ENCODE measurements at regions not wholly inside any gene's neighbourhood (a gene's known extent, or its start where the extent isn't known, plus 50 kb on each side); places are given as distances from the start of the nearest gene placed in this dataset.

GRCh38 chr10:65342245-65342644 lies 1583.6 kb upstream of the LRRTM3 start:
- Mint-ChIP-seq H3K27ac (no peak overlapping the region), H3K9me3 (peaks cover 0 to 25% (median 4%) of the 10 kb centered on the region in 5 donors), H3K27me3 (no peaks in the 10 kb centered on the region), H3K4me1 (no peaks in the 10 kb centered on the region), H3K36me3 (no peaks in the 10 kb centered on the region), H3K4me3 (no peak overlapping the region)
- Histone ChIP-seq H3K9me3 (ENCODE audit: low read length) (no peaks in the 10 kb centered on the region), H3K4me3 (ENCODE audit: low read length) (no peak overlapping the region), H3K27ac (ENCODE audit: low read depth, low read length) (no peak overlapping the region), H3K4me1 (ENCODE audit: insufficient read depth, low read length) (no peaks in the 10 kb centered on the region), H3K27me3 (ENCODE audit: insufficient read depth, low read length, poor library complexity, severe bottlenecking) (no peaks in the 10 kb centered on the region), H3K36me3 (ENCODE audit: insufficient read depth, low read length) (no peaks in the 10 kb centered on the region)
- no peak for DNase-seq
- ChIA-PET CTCF (no interaction called here), POLR2A (no interaction called here)

GRCh38 chr10:65346466-65346865 lies 1579.4 kb upstream of the LRRTM3 start:
- H3K4me1 ChIP-seq (ENCODE audit: insufficient read depth, low read length): no peaks in the 10 kb centered on the region
- no peak overlapping the region for H3K27ac ChIP-seq (ENCODE audit: low read depth, low read length)
- ChIA-PET CTCF (no interaction called here), POLR2A (no interaction called here)
- no peak overlapping the region for H3K27ac Mint-ChIP-seq
- H3K27me3 Mint-ChIP-seq: no peaks in the 10 kb centered on the region
- H3K27me3 ChIP-seq (ENCODE audit: insufficient read depth, low read length, poor library complexity, severe bottlenecking): no peaks in the 10 kb centered on the region
- H3K9me3 ChIP-seq (ENCODE audit: low read length): no peaks in the 10 kb centered on the region
- H3K4me3 ChIP-seq (ENCODE audit: low read length): no peak overlapping the region
- no peaks in the 10 kb centered on the region for H3K36me3 Mint-ChIP-seq
- H3K36me3 ChIP-seq (ENCODE audit: insufficient read depth, low read length): no peaks in the 10 kb centered on the region
- H3K4me1 Mint-ChIP-seq: no peaks in the 10 kb centered on the region
- no peak for DNase-seq
- peaks cover 3 to 29% (median 7%) of the 10 kb centered on the region in 5 donors for H3K9me3 Mint-ChIP-seq
- no peak overlapping the region for H3K4me3 Mint-ChIP-seq

DNA sequence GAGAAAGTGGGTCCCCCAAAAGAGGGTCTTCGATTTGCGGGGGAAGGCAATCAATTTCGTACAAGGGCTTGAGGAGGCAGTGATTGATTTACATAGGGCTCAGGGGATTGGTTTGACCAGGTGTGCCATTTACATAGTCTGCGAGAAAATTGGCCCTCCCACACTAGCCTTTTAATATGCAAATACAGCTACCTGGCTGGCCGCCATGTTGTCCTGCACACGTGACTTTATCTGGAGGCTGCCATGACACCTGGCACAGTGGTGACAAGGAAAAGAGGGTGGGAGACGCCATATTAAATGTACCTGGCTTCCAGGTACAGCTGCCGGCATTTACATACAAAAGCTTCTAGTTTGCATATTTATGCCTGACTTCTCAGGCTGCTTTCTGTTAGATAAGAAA lies 1577.2 kb upstream of the LRRTM3 start:
- ChIA-PET CTCF (no interaction called here), POLR2A (no interaction called here)
- no peaks in the 10 kb centered on the region for H3K36me3 Mint-ChIP-seq
- no peaks in the 10 kb centered on the region for H3K4me1 Mint-ChIP-seq
- no peak overlapping the region for H3K4me3 ChIP-seq (ENCODE audit: low read length)
- no peak overlapping the region for H3K27ac Mint-ChIP-seq
- H3K4me1 ChIP-seq (ENCODE audit: insufficient read depth, low read length): no peaks in the 10 kb centered on the region
- no peak for DNase-seq
- no peaks in the 10 kb centered on the region for H3K9me3 ChIP-seq (ENCODE audit: low read length)
- no peaks in the 10 kb centered on the region for H3K27me3 Mint-ChIP-seq
- no peak overlapping the region for H3K27ac ChIP-seq (ENCODE audit: low read depth, low read length)
- H3K9me3 Mint-ChIP-seq: peaks cover 3 to 28% (median 5%) of the 10 kb centered on the region in 5 donors
- no peak overlapping the region for H3K4me3 Mint-ChIP-seq
- no peaks in the 10 kb centered on the region for H3K36me3 ChIP-seq (ENCODE audit: insufficient read depth, low read length)
- H3K27me3 ChIP-seq (ENCODE audit: insufficient read depth, low read length, poor library complexity, severe bottlenecking): no peaks in the 10 kb centered on the region

- Mint-ChIP-seq H3K4me3 (no peak overlapping the region), H3K36me3 (no peaks in the 10 kb centered on the region), H3K4me1 (no peaks in the 10 kb centered on the region), H3K27me3 (no peaks in the 10 kb centered on the region), H3K9me3 (peaks cover 4 to 32% (median 10%) of the 10 kb centered on the region in 5 donors), H3K27ac (no peak overlapping the region)
- no peaks in the 10 kb centered on the region for H3K9me3 ChIP-seq (ENCODE audit: low read length)
- DNase-seq: no peak
- no peaks in the 10 kb centered on the region for H3K36me3 ChIP-seq (ENCODE audit: insufficient read depth, low read length)
- H3K27me3 ChIP-seq (ENCODE audit: insufficient read depth, low read length, poor library complexity, severe bottlenecking): no peaks in the 10 kb centered on the region
- H3K4me3 ChIP-seq (ENCODE audit: low read length): no peak overlapping the region
- H3K27ac ChIP-seq (ENCODE audit: low read depth, low read length): no peak overlapping the region
- ChIA-PET CTCF (no interaction called here), POLR2A (no interaction called here)
- H3K4me1 ChIP-seq (ENCODE audit: insufficient read depth, low read length): no peaks in the 10 kb centered on the region
Measured at GRCh38 chr10:65350611-65351010, 1575.2 kb upstream of the LRRTM3 start.

DNA sequence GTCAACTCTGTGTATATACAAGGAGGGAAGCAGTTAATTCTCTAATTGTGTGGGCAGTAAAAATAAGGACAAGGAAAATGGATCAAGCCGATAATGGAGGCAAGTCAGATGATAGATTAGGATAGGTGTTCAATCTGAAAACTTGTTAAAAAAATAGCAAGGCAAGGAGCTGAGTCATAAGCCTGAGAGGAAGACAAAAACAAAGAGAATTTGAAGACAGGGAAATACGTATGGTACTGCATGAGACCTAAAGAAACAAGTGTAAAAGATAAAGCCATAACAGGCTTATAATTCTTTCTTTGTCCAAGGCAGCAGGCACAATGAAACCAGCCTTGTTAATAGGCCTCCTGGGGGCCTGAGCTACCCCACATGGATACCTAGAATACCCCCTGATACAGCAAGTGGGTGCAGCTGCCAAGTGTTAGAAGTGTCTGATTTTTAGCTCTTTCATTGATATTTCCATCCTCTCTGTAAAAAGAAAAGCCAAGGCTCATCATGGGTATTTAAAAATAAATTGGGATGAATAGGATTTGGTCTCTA lies 1570.6 kb upstream of the LRRTM3 start:
- no peaks in the 10 kb centered on the region for H3K36me3 ChIP-seq (ENCODE audit: insufficient read depth, low read length)
- Mint-ChIP-seq H3K27me3 (no peaks in the 10 kb centered on the region), H3K4me1 (no peaks in the 10 kb centered on the region), H3K27ac (no peak overlapping the region), H3K36me3 (no peaks in the 10 kb centered on the region), H3K4me3 (no peak overlapping the region), H3K9me3 (peaks cover 5 to 37% (median 18%) of the 10 kb centered on the region in 5 donors)
- no peak overlapping the region for H3K4me3 ChIP-seq (ENCODE audit: low read length)
- H3K27me3 ChIP-seq (ENCODE audit: insufficient read depth, low read length, poor library complexity, severe bottlenecking): no peaks in the 10 kb centered on the region
- no peaks in the 10 kb centered on the region for H3K9me3 ChIP-seq (ENCODE audit: low read length)
- DNase-seq: no peak
- H3K27ac ChIP-seq (ENCODE audit: low read depth, low read length): no peak overlapping the region
- CTCF ChIA-PET: no interaction called here
- no peaks in the 10 kb centered on the region for H3K4me1 ChIP-seq (ENCODE audit: insufficient read depth, low read length)
- POLR2A ChIA-PET: no interaction called here

- Mint-ChIP-seq H3K4me3 (no peak overlapping the region), H3K4me1 (no peaks in the 10 kb centered on the region), H3K9me3 (peaks cover 8 to 34% (median 19%) of the 10 kb centered on the region in 5 donors), H3K27me3 (no peaks in the 10 kb centered on the region), H3K36me3 (no peaks in the 10 kb centered on the region), H3K27ac (no peak overlapping the region)
- no peak overlapping the region for H3K27ac ChIP-seq (ENCODE audit: low read depth, low read length)
- no peaks in the 10 kb centered on the region for H3K4me1 ChIP-seq (ENCODE audit: insufficient read depth, low read length)
- no peak for DNase-seq
- no peaks in the 10 kb centered on the region for H3K36me3 ChIP-seq (ENCODE audit: insufficient read depth, low read length)
- H3K27me3 ChIP-seq (ENCODE audit: insufficient read depth, low read length, poor library complexity, severe bottlenecking): no peaks in the 10 kb centered on the region
- no peak overlapping the region for H3K4me3 ChIP-seq (ENCODE audit: low read length)
- POLR2A ChIA-PET: no interaction called here
- CTCF ChIA-PET: no interaction called here
- no peaks in the 10 kb centered on the region for H3K9me3 ChIP-seq (ENCODE audit: low read length)
Measured at GRCh38 chr10:65358565-65358964, 1567.3 kb upstream of the LRRTM3 start.

GRCh38 chr10:65360497-65360896 lies 1565.3 kb upstream of the LRRTM3 start:
- H3K27ac Mint-ChIP-seq: no peak overlapping the region
- peaks cover 2 to 32% (median 15%) of the 10 kb centered on the region in 5 donors for H3K9me3 Mint-ChIP-seq
- no peaks in the 10 kb centered on the region for H3K4me1 ChIP-seq (ENCODE audit: insufficient read depth, low read length)
- no peaks in the 10 kb centered on the region for H3K36me3 Mint-ChIP-seq
- H3K27me3 ChIP-seq (ENCODE audit: insufficient read depth, low read length, poor library complexity, severe bottlenecking): no peaks in the 10 kb centered on the region
- ChIA-PET POLR2A (no interaction called here), CTCF (no interaction called here)
- no peaks in the 10 kb centered on the region for H3K4me1 Mint-ChIP-seq
- H3K36me3 ChIP-seq (ENCODE audit: insufficient read depth, low read length): no peaks in the 10 kb centered on the region
- no peak overlapping the region for H3K4me3 Mint-ChIP-seq
- H3K27ac ChIP-seq (ENCODE audit: low read depth, low read length): no peak overlapping the region
- no peak for DNase-seq
- H3K9me3 ChIP-seq (ENCODE audit: low read length): no peaks in the 10 kb centered on the region
- H3K4me3 ChIP-seq (ENCODE audit: low read length): no peak overlapping the region
- no peaks in the 10 kb centered on the region for H3K27me3 Mint-ChIP-seq

- Mint-ChIP-seq H3K4me1 (no peaks in the 10 kb centered on the region), H3K36me3 (no peaks in the 10 kb centered on the region), H3K27ac (no peak overlapping the region), H3K9me3 (peaks cover 5 to 21% (median 8%) of the 10 kb centered on the region in 5 donors), H3K4me3 (no peak overlapping the region), H3K27me3 (no peaks in the 10 kb centered on the region)
- no peaks in the 10 kb centered on the region for H3K9me3 ChIP-seq (ENCODE audit: low read length)
- no peaks in the 10 kb centered on the region for H3K4me1 ChIP-seq (ENCODE audit: insufficient read depth, low read length)
- no peak overlapping the region for H3K27ac ChIP-seq (ENCODE audit: low read depth, low read length)
- DNase-seq: no peak
- CTCF ChIA-PET: no interaction called here
- H3K4me3 ChIP-seq (ENCODE audit: low read length): no peak overlapping the region
- POLR2A ChIA-PET: no interaction called here
- H3K27me3 ChIP-seq (ENCODE audit: insufficient read depth, low read length, poor library complexity, severe bottlenecking): no peaks in the 10 kb centered on the region
- H3K36me3 ChIP-seq (ENCODE audit: insufficient read depth, low read length): no peaks in the 10 kb centered on the region
Measured at GRCh38 chr10:65365878-65366277, 1560.0 kb upstream of the LRRTM3 start.

DNA sequence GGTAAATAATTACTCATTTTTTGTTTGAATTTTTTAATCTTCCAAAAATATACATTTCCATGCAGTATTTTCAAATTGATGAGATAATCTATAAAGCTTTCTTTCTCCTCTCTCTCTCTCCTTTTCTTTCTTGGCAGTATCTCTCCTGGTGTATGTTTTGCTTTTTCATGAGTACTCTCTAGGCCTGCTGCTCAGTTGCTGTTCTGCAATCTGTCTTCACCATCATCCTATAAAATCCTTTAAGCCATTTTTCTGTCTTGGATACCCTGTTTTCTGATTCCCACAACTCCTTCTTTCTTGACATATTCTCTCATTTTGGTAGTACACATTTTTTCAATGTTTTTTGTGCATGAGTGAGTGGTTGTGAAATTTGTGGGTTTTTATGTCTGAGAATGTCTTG lies 1558.1 kb upstream of the LRRTM3 start:
- no peak overlapping the region for H3K4me3 Mint-ChIP-seq
- ChIA-PET POLR2A (no interaction called here), CTCF (no interaction called here)
- Histone ChIP-seq H3K27me3 (ENCODE audit: insufficient read depth, low read length, poor library complexity, severe bottlenecking) (no peaks in the 10 kb centered on the region), H3K27ac (ENCODE audit: low read depth, low read length) (no peak overlapping the region), H3K4me3 (ENCODE audit: low read length) (no peak overlapping the region), H3K36me3 (ENCODE audit: insufficient read depth, low read length) (no peaks in the 10 kb centered on the region), H3K9me3 (ENCODE audit: low read length) (no peaks in the 10 kb centered on the region), H3K4me1 (ENCODE audit: insufficient read depth, low read length) (no peaks in the 10 kb centered on the region)
- no peaks in the 10 kb centered on the region for H3K36me3 Mint-ChIP-seq
- H3K27me3 Mint-ChIP-seq: no peaks in the 10 kb centered on the region
- no peak for DNase-seq
- no peaks in the 10 kb centered on the region for H3K4me1 Mint-ChIP-seq
- H3K9me3 Mint-ChIP-seq: peaks cover 4 to 19% (median 6%) of the 10 kb centered on the region in 5 donors
- H3K27ac Mint-ChIP-seq: no peak overlapping the region

All from CD8-positive, alpha-beta memory T cell (primary cell).